NCI-H1105 treated with DMSO at 0.1 percent for 48 hours (cell line): ENCODE measurements at regions not wholly inside any gene's neighbourhood (a gene's known extent, or its start where the extent isn't known, plus 50 kb on each side); places are given as distances from the start of the nearest gene placed in this dataset.
"Not testable (repeated sequence)": the region's sequence is repeated elsewhere in the genome, so short reads cannot be mapped to it uniquely, and the experiment has no call there.

Experiments
- DNase-seq: peaks from one replicate; lab custom pipeline; 2025; lab: John Stamatoyannopoulos, UW

GRCh38 chr6:18062733-18063132, 59.7 kb downstream of the NHLRC1 start:
- DNase-seq = peak; percentile 58

- no peak for DNase-seq
Measured at GRCh38 chr6:18058429-18058828, 64.0 kb downstream of the NHLRC1 start.

- no peak for DNase-seq
Measured at GRCh38 chr6:18055714-18056382, 66.6 kb downstream of the NHLRC1 start.

- no peak for DNase-seq
Measured at GRCh38 chr6:18055098-18055497, 67.4 kb downstream of the NHLRC1 start.

GRCh38 chr6:18053555-18054445, 66.4 kb upstream of the KIF13A start:
- no peak for DNase-seq

DNA sequence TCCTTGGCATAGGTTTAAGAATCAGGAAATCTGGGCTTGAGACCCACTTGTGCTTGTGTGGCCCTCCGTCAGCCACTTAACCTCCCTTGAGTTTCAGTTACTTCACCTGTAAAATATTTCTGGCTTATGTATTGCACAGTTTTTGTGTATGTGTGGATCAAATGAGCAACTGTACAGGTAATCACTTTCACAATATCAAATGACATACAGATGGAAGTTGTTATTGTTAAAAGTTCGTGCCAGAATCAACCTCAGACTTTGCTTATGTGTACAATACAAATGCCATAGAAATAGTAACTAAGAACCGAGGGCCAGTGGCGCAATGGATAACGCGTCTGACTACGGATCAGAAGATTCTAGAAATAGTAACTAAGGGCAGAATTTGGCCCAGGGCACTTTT, 65.6 kb upstream of the KIF13A start:
- no peak for DNase-seq

GRCh38 chr6:18049646-18050045, 62.2 kb upstream of the KIF13A start:
- no peak for DNase-seq

DNA sequence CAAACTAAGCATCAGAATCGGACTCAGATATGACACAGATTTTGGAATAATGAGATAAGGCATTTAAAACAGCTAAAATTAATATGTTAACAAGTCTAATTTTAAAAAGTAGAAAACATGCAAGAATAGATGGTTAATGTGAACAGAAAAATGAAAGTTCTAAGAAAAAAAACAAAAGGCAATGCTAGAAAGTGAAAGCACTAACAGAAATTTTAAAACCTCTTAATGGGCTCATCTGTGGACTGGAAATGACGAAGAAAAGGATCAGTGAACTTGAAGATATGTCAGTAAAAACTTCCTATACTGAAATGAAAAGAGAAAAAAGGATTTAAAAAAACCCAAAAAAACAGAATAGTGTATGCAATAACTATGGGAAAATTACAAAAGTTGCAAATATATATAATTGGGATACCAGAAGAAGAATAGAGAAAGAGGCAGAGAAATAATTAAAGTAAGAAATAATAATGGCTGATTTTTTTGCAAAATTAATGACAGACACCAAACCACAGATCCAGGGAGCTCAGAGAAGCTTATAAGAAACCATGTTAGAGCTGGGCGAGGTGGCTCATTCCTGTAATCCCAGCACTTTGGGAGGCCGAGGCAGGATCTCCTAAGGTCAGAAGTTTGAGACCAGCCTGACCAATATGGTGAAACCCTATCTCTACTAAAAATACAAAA, 61.7 kb upstream of the KIF13A start:
- DNase-seq = no peak

GRCh38 chr6:18047406-18047805, 60.0 kb upstream of the KIF13A start:
- no peak for DNase-seq

GRCh38 chr6:18045507-18045906, 58.1 kb upstream of the KIF13A start:
- no peak for DNase-seq

- no peak for DNase-seq
Measured at GRCh38 chr6:18044108-18044783, 56.8 kb upstream of the KIF13A start.

DNA sequence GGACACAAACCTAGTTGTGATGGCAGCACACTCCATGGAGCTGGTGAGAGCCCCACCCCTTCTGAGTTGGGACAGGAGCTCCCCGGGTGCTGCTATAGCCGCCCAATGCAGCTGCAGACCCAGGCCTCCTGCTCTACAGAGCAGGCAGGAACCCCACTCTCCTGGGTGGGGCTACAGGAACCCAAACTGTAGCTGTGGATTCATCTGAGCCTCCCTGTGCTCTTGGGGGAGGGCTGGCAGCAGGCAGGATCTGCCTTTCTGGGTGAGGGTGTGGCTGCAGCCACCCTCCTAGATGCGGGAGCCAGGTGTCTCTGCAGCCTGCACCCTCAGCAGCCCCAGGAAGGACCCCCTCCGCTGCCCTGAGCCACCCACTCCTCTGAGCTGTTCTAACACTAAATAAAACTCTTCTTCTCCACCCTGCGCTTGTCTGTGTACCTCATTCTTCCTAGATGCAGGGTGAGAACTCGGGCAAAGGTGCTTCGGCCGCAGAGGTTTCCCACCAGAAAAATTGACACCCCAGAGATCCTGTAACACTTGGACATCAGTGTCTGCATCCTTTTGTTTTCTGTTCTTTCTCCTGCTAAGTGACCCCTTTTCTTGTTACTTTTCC, 55.2 kb upstream of the KIF13A start:
- DNase-seq = no peak

GRCh38 chr6:18039481-18039880, 52.0 kb upstream of the KIF13A start:
- no peak for DNase-seq

GRCh38 chr6:18038235-18038634, 50.8 kb upstream of the KIF13A start:
- not testable (repeated sequence) for DNase-seq
